ENCODE measurements at regions not wholly inside any gene's neighbourhood (a gene's known extent, or its start where the extent isn't known, plus 50 kb on each side); places are given as distances from the start of the nearest gene placed in this dataset.

GRCh38 chr16:25371342-25371741 is 113.7 kb upstream of the ZKSCAN2 start:
- no peak for TF ChIP-seq POLR2AphosphoS2 (IDR thresholded peaks at IDR 0.05; ENCODE audit: low read depth, low read length)
- no peak for TF ChIP-seq NFXL1 (IDR thresholded peaks at IDR 0.05; ENCODE audit: borderline replicate concordance)
- TF ChIP-seq, protein P1, sequence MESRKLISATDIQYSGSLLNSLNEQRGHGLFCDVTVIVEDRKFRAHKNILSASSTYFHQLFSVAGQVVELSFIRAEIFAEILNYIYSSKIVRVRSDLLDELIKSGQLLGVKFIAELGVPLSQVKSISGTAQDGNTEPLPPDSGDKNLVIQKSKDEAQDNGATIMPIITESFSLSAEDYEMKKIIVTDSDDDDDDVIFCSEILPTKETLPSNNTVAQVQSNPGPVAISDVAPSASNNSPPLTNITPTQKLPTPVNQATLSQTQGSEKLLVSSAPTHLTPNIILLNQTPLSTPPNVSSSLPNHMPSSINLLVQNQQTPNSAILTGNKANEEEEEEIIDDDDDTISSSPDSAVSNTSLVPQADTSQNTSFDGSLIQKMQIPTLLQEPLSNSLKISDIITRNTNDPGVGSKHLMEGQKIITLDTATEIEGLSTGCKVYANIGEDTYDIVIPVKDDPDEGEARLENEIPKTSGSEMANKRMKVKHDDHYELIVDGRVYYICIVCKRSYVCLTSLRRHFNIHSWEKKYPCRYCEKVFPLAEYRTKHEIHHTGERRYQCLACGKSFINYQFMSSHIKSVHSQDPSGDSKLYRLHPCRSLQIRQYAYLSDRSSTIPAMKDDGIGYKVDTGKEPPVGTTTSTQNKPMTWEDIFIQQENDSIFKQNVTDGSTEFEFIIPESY (IDR thresholded peaks at IDR 0.05): no peak
- no peak for TF ChIP-seq ZNF24 (IDR thresholded peaks at IDR 0.05)
- TF ChIP-seq RCOR1 (conservative IDR thresholded peaks at IDR 0.05; ENCODE audit: low read depth, low read length): no peak
- TF ChIP-seq BCLAF1 (IDR thresholded peaks at IDR 0.05): no peak
- no peak for TF ChIP-seq CTCF (IDR thresholded peaks at IDR 0.05 in 2 of 3, conservative IDR thresholded peaks at IDR 0.05 in 1 of 3; ENCODE audit: control insufficient read depth in 2 of 3, extremely low read depth in 1 of 3, insufficient read depth in 1 of 3, low read depth in 3 of 3, low read length in 3 of 3)
- TF ChIP-seq, protein P2, sequence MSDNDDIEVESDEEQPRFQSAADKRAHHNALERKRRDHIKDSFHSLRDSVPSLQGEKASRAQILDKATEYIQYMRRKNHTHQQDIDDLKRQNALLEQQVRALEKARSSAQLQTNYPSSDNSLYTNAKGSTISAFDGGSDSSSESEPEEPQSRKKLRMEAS (IDR thresholded peaks at IDR 0.05; ENCODE audit: low read depth, low read length): no peak
- no peak for TF ChIP-seq EP300 (IDR thresholded peaks at IDR 0.05; ENCODE audit: borderline replicate concordance in 1 of 2, control insufficient read depth in 1 of 2, low read depth in 2 of 2, low read length in 2 of 2)
- TF ChIP-seq ZNF274 (IDR thresholded peaks at IDR 0.05; ENCODE audit: insufficient read depth, insufficient read length): no peak
- no peak for TF ChIP-seq REST (IDR thresholded peaks at IDR 0.05; ENCODE audit: low read depth, low read length)
- TF ChIP-seq E4F1 (IDR thresholded peaks at IDR 0.05; ENCODE audit: borderline replicate concordance, partially characterized antibody): no peak
- TF ChIP-seq SIN3A (IDR thresholded peaks at IDR 0.05; ENCODE audit: low read depth, low read length): no peak
- TF ChIP-seq EZH2 (IDR thresholded peaks at IDR 0.05; ENCODE audit: borderline replicate concordance, control insufficient read depth, low read depth, low read length): no peak

All from GM12878 (cell line).